HG02870 (cell line): ENCODE measurements at regions not wholly inside any gene's neighbourhood (a gene's known extent, or its start where the extent isn't known, plus 50 kb on each side); places are given as distances from the start of the nearest gene placed in this dataset.

Experiments
- ATAC-seq: cut with Tn5 transposase; IDR thresholded peaks from one replicate; pipeline ENCODE4 v1.9.1; 2021; ENCODE audit warnings: mild to moderate bottlenecking, moderate library complexity; ENCODE audit not compliant: unreplicated experiment

DNA sequence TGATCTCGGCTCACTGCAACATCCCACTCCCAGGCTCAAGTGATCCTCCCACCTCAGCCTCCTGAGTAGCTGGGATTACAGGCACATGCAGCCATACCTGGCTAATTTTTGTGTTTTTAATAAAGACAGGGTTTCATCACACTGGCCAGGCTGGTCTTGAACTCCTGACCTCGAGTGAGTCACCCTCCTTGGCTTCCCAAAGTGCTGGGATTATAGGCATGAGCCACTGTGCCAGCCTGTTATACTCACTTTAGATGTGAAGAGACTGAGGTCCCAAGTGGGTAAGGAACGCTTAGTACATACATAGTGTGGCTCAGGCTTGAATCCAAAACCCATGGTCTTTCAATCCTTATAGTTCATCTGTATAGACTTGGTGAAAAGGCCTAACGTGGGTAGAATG is 63.7 kb upstream of the EPS8L3 start:
- ATAC-seq: no peak

DNA sequence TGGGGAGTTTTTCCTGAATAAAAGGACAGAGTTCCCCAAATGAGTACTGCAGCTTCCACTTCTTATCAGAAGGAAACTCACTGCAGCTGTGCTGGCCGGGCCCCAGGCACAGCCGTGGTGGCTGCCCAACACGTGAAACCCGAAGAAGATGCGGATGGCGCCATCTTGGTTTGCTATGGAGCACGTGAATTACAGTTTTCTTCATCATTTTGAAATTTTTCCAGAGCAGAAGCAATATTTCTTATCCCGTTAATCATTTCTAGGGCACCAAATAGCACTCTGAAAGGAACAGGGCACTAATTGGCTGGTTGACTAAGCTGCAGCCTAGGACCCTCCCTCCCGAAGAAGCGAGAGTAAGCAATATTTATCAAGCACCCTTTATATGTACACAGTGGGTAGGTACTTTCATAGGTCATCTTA is 63.2 kb upstream of the EPS8L3 start:
- no peak for ATAC-seq

GRCh38 chr1:109826446-109826845 is 62.7 kb upstream of the EPS8L3 start:
- ATAC-seq: no peak

GRCh38 chr1:109824349-109825115 is 60.8 kb upstream of the EPS8L3 start:
- ATAC-seq: no peak

- no peak for ATAC-seq
Observed at GRCh38 chr1:109823543-109824348, 60.0 kb upstream of the EPS8L3 start.

GRCh38 chr1:109822749-109823542 is 59.2 kb upstream of the EPS8L3 start:
- no peak for ATAC-seq

DNA sequence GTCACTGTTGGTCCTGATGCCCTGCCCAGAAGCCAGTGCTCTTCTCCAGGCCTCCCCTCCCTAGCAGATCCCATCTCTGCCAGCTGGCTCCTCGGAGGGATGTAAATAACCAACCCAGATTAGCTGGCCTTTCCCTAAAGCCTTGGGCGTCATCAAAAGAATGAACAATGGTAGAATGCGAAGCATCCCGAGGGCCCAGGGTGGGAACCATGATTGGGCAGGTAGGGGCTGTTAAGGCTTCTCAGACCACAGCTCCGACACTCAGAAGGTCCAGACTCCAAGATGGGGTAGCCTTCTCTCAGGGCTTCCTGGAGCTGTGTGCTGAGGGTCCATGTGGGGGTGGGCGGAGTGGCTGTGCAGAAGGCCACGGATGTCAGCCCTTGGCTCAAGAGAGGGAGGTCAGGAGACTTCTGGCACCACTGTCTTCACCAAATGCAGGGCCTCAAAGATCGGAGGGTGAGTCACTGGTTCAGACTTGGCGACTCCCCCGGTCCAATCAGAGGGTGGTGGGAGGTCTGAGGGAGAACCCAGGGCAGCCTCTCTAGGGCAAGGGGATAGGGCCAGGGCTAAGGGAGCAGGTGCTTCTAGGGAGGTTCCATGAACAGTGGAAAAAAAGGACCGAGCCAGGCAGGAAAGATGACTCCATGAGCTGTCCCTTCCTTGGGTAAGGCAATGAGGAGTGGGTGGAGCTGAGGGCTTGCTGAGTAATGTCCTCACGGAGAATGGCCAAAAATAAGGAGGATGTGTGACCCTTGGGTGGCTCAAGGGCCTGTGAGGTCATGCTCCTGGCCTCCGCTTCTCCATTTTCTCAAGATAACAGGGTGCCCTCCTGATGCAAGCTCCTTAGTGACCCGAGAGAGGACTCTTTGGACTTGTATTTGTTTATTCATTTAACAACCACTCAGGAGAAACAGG is 58.4 kb upstream of the EPS8L3 start:
- ATAC-seq: no peak

GRCh38 chr1:109821221-109821669 is 57.5 kb upstream of the EPS8L3 start:
- no peak for ATAC-seq

GRCh38 chr1:109819906-109820305 is 56.2 kb upstream of the EPS8L3 start:
- no peak for ATAC-seq

DNA sequence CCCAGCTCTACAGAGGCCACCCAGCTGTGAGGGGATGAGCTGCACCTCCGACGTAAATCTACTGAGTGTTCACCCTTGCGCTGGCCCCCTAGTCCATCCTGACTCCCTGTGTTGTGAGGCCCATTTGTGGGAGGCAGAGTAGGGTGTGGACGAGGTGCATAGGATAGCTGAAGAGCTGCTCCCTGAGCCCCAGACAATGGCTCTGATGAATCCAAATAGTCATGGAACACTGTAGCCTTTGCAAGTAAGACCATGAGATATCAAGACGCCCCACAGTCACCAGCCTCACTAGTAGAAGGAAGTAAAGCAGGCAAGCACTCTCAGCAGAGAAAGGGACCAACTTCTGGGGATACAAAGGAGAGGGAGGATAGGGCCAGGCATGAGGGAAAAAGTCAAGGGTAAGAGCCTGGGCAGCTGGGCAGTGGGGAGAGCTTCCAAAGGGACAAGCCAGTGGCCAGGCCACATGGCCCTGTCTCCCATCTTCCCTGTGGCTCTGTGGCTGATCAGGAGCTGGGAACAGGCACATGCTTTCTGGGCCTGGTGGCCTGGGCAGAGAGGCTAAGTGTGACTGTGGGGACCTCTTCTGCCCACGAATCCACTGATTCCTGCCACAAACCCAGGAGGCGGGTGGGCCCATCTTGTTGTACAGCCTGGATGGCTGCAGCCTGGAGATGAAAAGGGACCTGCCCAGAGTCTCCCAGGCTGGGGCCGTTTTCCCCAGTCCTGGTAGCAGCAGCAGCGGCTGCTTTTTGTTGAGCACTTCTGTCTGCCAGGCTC is 55.5 kb upstream of the EPS8L3 start:
- ATAC-seq: no peak

DNA sequence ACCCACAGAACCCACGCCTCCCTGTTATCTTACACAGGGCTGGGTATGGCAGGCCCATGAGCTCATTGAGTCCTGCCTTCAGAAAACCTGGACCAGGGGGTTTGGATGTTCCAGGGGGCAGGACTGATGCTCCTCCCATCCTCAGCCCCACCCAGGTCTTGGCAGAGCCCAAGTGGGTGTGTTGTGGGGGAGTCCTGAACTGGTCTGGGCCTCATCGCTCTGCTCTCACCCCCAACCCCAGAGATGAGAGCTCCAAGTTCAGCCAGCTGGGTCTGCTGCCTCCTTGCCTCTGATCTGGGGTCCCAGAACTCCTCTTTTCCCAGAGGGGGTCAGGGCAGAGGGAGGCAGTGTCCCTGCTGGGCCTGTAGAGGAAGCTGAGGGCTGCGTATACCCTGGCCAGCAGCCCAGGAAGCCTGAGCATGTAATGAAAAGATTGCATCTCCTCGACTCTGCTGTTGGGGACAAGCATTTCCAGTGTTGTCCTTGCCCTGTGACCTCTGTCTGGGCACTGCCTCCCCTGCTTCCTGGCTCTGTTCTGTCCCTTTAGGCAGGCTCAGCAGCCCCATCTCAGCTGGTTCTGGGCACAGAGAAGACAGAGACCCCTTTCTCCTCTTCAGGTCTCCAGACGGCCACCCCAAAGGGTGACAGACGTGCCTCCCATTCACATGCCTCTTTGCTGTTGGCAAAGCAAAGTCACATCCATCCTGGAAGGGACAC is 54.7 kb upstream of the EPS8L3 start:
- no peak for ATAC-seq

DNA sequence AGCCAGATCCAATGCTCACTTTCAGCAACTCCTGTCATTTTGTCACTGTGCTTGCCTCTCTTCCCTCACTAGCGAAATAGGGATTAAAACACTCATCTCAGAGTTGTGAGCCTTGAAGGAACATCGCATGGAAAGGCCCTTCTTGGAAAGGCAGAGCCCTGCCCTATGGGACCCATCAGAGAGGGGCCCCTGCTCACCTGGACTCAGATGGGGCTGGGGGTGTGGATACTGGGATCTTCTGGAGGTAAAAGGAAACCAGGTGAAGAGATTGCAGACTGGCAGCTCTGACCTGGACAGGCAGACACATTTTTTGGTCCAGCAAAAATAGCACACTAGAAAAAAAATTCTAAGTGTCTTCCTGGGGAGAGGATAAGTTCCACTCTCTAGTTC is 54.2 kb upstream of the EPS8L3 start:
- ATAC-seq: no peak

DNA sequence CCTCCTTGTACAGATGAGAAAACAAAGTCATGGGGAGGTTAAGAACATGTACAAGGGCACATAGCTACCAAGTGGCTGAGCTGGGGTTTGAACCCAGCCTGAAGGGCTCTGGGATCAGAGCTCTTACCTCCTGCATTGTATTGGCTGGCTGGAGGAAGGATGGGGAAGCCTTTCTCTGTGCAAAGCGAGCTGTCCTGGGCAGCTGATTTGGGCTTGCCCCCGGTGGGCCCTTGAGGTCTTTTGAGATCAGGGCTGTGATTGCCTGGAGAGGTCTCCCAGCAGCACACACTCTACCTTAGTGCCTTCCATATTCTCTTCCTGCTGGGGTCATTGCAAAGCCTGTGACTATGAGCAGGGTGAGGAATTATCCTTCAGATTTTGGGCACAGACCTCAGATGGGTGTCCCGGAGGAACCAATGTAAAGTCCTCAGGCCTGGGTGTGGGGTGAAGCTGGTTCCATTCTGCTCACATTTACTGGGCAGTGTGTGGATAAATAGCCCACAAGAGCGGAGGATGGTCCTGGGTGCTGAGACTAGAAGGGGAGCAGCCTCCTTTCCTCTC is 53.3 kb upstream of the EPS8L3 start:
- no peak for ATAC-seq

DNA sequence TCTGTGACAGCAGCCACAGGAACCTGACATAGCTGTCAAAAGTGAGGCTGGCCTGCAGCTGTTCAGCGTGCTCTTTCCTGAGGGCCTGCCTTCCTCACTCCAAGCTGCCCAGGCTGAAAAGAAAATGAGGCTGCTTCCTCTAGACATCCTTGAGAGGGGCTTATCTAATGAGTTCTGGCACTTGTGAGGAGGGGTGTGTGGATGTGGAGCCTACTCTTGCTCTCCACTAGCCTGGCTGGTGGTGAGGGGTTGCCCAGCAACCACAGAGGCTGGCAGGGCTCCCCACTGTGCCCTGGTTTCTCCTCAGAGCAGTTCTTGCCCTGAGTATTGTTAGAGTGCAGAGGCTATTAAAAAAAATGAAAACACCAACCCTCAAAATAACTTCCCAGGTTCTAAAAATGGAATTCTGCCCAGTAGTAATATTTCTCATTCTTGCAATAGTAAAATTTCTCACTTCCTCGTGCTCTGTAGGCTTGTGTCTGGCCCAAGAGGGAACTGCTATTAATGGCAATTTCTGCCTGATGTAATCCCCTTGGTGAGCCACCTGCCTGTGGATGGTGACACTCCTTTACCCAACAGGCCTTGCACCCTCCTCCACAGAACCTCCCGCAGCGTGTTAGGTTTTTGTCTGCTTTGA is 52.6 kb upstream of the EPS8L3 start:
- peak; percentile 89 for ATAC-seq

DNA sequence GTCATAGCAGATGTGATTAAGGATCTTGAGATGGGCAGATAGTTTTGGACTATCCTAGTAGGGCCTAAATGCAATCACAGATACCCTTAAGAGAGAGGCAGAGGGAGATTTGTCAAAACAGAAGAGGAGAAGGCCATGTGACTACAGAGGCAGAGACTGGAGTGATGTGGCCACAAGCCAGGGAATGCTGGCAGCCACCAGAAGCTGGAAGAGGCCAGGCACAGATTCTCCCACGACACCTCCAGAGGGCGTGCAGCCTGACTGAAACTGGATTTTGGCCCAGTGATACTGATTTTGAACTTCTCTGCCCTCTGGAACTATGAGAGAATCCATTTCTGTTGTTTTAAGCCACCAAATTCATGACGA is 52.1 kb upstream of the EPS8L3 start:
- ATAC-seq: no peak

DNA sequence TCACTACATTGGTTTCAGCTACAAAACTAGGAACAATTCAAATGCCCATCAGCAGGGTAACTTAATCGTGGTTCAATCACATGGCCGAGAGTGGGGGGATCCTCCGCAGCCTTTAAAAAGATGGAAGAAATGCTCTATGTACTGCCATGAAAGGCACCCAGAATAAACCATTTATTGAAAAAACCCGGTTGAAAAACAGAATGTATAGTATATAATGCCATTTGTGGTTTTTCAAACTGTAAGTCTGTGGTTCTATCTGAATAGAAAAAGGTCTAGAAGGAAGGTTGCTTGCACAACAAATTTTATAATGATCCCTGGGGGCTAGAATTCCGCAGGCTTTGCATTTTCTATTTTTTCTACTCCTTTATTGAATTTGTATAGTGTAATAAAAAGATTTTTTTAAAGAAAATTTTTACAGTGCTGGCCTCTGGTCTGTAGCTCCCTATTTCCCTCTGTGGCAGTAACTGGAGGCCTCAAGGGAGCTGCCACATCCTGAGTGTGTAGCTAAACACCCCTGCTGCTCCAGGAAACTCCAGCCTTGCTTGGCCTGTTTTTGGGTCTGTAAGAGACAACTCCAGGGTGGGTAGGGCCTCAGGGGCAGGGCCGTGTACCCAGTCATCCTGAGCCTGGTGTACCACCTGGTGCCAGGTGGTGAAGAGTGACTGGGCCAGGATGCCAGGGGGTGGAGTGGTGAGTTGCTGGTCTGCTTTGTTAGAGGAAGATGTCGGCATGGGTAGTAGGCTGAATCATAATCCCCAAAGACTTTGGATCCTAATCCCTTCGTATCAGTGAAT is 51.5 kb upstream of the EPS8L3 start:
- ATAC-seq: no peak

DNA sequence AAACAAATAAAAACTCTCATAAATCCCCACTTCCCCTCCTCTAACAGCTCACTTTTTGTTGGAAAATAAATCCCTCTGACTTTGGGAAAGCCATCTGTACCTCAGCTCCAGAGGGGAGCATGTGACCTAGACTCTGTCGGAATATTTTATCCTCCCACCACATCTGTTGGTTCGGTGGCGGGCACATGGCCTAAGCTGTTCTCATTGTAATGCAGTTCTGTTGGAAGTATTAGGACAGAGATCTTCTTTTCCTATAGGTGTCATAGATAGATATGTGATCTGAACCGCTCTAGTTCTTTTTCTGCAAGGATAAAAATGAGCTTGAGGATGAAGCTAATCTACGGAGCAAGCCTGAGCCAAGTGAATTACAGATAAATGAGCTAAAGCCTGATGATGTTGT is 50.5 kb upstream of the EPS8L3 start:
- no peak for ATAC-seq
